Retinal pigment epithelial cell (primary cell): ENCODE measurements at regions not wholly inside any gene's neighbourhood (a gene's known extent, or its start where the extent isn't known, plus 50 kb on each side); places are given as distances from the start of the nearest gene placed in this dataset.

Experiments
- DNase-seq: peaks from one replicate; pipeline ENCODE4 v3.0.0-alpha.2; 2010; ENCODE audit warnings: low read depth
- H3K4me3 ChIP-seq: 2 replicates; pipeline ENCODE4 v1.5.1; 2011; ENCODE audit warnings: mild to moderate bottlenecking, low read length, control low read depth, moderate library complexity
- TF ChIP-seq, protein P1 (sequence below): conservative IDR thresholded peaks from 2 replicates; pipeline ENCODE4 v1.5.1; 2011; ENCODE audit warnings: low read depth, low read length, control low read depth, inconsistent platforms

DNA sequence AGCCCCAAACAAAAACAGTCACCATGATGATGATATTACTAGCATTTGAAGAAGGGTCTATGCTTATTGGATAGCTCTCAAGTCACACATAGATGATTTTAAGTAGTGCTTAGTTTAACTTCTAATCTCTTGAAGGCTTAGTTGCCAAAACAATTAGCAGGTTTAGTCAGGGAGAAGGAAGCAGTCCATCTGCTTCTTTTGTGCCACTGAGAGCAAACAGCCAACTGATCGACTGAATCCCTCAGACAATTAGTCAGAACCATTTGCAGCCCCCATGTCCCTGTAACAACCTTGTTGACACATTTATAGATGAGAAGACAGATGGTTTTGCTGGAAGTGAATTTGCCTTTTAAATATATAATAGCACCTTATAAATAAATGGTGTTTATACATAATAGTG is 585.1 kb upstream of the SUCLG2 start:
- TF ChIP-seq, protein P1, sequence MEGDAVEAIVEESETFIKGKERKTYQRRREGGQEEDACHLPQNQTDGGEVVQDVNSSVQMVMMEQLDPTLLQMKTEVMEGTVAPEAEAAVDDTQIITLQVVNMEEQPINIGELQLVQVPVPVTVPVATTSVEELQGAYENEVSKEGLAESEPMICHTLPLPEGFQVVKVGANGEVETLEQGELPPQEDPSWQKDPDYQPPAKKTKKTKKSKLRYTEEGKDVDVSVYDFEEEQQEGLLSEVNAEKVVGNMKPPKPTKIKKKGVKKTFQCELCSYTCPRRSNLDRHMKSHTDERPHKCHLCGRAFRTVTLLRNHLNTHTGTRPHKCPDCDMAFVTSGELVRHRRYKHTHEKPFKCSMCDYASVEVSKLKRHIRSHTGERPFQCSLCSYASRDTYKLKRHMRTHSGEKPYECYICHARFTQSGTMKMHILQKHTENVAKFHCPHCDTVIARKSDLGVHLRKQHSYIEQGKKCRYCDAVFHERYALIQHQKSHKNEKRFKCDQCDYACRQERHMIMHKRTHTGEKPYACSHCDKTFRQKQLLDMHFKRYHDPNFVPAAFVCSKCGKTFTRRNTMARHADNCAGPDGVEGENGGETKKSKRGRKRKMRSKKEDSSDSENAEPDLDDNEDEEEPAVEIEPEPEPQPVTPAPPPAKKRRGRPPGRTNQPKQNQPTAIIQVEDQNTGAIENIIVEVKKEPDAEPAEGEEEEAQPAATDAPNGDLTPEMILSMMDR = no peak
- no peak overlapping the region for H3K4me3 ChIP-seq
- no peak for DNase-seq

DNA sequence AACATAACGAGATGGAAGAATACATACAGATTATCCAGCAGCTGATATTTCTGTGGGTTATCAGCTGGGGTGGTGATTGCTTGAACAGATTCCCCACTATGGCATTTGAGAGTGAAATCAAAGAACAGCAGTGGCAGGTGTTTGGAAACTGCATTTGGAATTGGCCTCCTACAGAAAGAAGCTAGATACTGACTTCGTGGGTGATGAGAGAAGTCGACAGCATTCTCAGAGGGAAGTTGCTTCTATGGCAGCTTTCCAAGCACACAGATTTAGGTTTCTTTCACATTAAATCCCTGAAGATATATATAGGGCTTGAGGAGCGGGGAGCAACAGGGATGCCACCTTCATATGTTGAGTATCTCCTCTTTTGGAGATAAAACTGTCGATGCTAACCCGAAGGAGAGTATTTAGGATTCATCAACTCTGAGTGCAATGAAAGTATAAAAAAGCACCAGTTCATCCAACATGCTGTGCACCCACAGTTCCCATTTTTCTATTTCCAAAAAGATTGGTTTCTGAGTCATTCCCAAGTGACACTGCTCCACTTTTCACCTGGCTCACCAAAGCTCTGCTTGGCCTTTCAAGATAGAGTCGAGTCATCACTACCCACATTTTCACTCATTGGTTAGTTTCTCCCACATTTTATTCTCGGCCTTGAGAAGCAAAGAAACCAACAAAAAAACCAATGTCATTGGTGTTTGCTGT is 579.8 kb upstream of the SUCLG2 start:
- no peak for DNase-seq
- TF ChIP-seq, protein P1 = no peak
- H3K4me3 ChIP-seq = no peak overlapping the region

DNA sequence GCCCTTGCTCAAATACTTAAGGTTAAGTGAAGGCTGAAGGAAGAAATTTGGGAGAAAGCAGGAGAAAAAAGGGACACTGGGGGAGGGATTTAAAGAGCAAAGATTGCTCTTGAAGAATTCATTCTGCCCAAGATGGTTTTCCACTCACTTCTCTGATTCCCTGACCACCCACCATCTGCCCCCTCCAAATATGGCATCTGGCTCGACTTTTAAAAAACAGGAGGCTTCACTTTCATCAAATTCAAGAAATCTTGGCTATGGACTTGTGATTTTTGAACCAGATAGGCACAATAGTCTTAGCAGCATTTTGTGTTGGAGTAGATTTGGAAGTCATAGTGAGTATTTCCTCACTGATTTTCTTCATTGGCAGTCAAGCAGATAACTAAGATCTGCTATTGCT is 574.4 kb upstream of the SUCLG2 start:
- TF ChIP-seq, protein P1 = no peak
- H3K4me3 ChIP-seq = no peak overlapping the region
- no peak for DNase-seq

DNA sequence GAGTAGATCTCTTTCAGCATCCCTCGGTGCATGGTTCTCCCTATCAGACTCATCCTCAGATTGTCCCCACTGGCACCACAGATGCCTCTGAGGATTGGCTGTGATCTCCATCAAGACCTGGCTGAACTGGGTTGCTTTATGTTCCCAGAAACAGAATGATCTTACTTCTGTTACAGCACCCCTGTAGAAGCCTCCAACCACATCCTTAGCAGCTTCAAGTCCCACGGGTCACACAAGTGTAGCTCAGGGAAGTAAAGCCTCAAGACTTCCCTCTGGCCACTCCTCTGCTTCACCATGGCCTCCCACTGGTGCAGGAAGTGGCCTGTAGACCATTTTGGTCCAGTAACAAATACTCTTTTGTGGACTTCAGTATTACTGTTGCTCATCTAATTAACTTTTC is 566.4 kb upstream of the SUCLG2 start:
- TF ChIP-seq, protein P1 = no peak
- no peak overlapping the region for H3K4me3 ChIP-seq
- DNase-seq = no peak

DNA sequence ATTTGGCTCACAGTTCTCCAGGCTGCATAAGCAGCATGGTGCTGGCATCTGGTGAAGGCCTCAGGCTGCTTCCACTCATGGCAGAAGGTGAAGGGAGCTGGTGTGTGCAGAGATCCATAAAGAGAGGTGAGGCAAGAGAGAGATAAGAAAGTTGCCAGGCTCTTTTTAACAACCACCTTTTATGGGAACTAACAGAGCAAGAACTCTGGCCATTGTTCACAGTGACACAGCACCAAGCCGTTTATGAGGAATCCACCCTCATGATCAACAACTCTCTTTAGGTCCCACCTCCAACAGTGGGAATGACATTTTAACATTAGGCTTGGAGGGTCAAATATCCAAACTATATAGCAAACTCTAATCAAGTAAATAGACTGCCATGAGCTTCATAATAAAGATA is 557.2 kb upstream of the SUCLG2 start:
- H3K4me3 ChIP-seq = no peak overlapping the region
- TF ChIP-seq, protein P1 = no peak
- DNase-seq = no peak

DNA sequence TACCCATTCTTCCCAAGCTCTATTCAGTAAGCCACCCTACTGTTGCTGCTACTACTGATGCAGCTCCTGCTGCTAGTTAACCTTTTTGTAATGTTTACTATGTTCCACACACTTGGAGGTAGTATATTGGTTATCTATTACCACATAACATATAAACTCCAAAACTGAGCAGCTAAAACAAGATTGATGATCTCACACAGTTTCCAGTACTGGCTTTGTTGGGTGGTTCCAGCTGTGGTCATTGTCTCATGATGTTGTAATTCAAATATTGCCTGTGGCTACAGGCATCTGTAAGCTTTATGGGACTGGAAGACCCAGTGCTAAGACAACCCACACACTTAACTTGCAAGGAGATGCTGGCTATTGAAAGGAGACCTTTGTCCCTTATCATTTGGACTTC is 556.2 kb upstream of the SUCLG2 start:
- no peak for DNase-seq
- TF ChIP-seq, protein P1 = no peak

DNA sequence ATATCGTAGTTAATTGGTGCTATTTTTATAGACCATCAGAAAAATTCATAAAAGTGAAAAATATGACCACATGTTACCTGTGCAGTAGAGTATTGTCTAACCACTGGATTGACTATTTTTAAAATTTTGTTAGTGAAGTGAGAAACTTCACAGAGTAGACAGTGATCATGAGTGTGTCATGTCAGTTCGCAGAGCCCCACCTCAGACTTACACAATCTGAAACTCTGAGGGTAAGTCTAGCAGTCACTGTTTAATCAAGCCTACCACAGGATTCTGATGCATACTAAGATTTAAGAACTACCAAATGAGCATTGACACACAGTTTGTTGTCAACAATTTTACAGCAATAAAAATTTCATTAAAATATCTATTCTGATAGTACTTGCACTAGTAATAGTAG is 552.9 kb upstream of the SUCLG2 start:
- DNase-seq = no peak
- TF ChIP-seq, protein P1 = no peak

More for the DNA sequence above, 556.2 kb upstream of the SUCLG2 start:
- no peak overlapping the region for H3K4me3 ChIP-seq

More for the DNA sequence above, 552.9 kb upstream of the SUCLG2 start:
- H3K4me3 ChIP-seq = no peak overlapping the region
